Erythroblast (primary cell): ENCODE measurements at regions not wholly inside any gene's neighbourhood (a gene's known extent, or its start where the extent isn't known, plus 50 kb on each side); places are given as distances from the start of the nearest gene placed in this dataset.
"Not testable (repeated sequence)": the region's sequence is repeated elsewhere in the genome, so short reads cannot be mapped to it uniquely, and the experiment has no call there.

Source experiments
- GATA1 ChIP-seq: IDR thresholded peaks from 2 replicates; pipeline ENCODE4 v1.6.1; 2011; ENCODE audit warnings: low read depth, mild to moderate bottlenecking, control low read depth, low read length, moderate library complexity
- POLR2A ChIP-seq: IDR thresholded peaks from 2 replicates; pipeline ENCODE4 v1.6.1; 2011; ENCODE audit warnings: mild to moderate bottlenecking, low read length

DNA sequence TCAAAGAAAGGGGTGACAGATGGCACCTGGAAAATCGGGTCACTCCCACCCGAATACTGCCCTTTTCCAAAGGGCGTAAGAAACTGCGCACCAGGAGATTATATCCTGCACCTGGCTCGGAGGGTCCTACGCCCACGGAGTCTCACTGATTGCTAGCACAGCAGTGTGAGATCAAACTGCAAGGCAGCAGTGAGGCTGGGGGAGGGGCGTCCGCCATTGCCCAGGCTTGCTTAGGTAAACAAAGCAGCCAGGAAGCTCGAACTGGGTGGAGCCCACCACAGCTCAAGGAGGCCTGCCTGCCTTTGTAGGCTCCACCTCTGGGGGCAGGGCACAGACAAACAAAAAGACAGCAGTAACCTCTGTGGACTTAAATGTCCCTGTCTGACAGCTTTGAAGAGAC, 166.0 kb downstream of the JRKL start:
- not testable (repeated sequence) for TF ChIP-seq POLR2A, GATA1
